Activated CD8-positive, alpha-beta T cell treated with anti-CD3 and anti-CD28 coated beads for 36 hours (primary cell): ENCODE measurements at regions not wholly inside any gene's neighbourhood (a gene's known extent, or its start where the extent isn't known, plus 50 kb on each side); places are given as distances from the start of the nearest gene placed in this dataset.

Source experiments
- ATAC-seq: fragments of 200-7000 bp; cut with Tn5 transposase; one replicate; pipeline ENCODE4 v1.10.0; 2021; ENCODE audit warnings: mild to moderate bottlenecking, moderate library complexity
- CTCF ChIA-PET: fragments of 350-600 bp; sonication (Branson Sonifier 250); formaldehyde crosslinking; loops from one replicate; lab custom pipeline; 2021; ENCODE audit warnings: antibody characterized with exemption; lab: Charles Lee
- POLR2A ChIA-PET: fragments of 350-600 bp; sonication (Branson Sonifier 250); formaldehyde crosslinking; loops from one replicate; lab custom pipeline; 2021; ENCODE audit warnings: antibody characterized with exemption; lab: Charles Lee
- DNase-seq: peaks from one replicate; pipeline ENCODE4 v3.0.0-alpha.2; 2020
- H3K27ac Mint-ChIP-seq: one replicate; pipeline ENCODE4 v1.8.0; 2021; ENCODE audit warnings: mild to moderate bottlenecking, mixed read lengths
- H3K27me3 Mint-ChIP-seq: one replicate; pipeline ENCODE4 v1.8.0; 2021; ENCODE audit warnings: mixed read lengths
- H3K36me3 Mint-ChIP-seq: one replicate; pipeline ENCODE4 v1.8.0; 2021; ENCODE audit warnings: low read depth, mixed read lengths
- H3K4me1 Mint-ChIP-seq: one replicate; pipeline ENCODE4 v1.8.0; 2021; ENCODE audit warnings: low read depth, mixed read lengths
- H3K4me3 Mint-ChIP-seq: one replicate; pipeline ENCODE4 v1.8.0; 2021; ENCODE audit warnings: mild to moderate bottlenecking, moderate library complexity, mixed read lengths
- H3K9me3 Mint-ChIP-seq: one replicate; pipeline ENCODE4 v1.8.0; 2021; ENCODE audit warnings: mixed read lengths
- intact Hi-C: fragments of 100-400 bp; cut with micrococcal nuclease; formaldehyde crosslinking; loops from one replicate; pipeline ENCODE4 v1.10.0; 2022
- TF ChIP-seq, protein P1 (sequence below): fragments of 200-600 bp; IDR thresholded peaks from one replicate; pipeline ENCODE4 v1.8.0; 2022; ENCODE audit warnings: antibody characterized with exemption, mild to moderate bottlenecking

DNA sequence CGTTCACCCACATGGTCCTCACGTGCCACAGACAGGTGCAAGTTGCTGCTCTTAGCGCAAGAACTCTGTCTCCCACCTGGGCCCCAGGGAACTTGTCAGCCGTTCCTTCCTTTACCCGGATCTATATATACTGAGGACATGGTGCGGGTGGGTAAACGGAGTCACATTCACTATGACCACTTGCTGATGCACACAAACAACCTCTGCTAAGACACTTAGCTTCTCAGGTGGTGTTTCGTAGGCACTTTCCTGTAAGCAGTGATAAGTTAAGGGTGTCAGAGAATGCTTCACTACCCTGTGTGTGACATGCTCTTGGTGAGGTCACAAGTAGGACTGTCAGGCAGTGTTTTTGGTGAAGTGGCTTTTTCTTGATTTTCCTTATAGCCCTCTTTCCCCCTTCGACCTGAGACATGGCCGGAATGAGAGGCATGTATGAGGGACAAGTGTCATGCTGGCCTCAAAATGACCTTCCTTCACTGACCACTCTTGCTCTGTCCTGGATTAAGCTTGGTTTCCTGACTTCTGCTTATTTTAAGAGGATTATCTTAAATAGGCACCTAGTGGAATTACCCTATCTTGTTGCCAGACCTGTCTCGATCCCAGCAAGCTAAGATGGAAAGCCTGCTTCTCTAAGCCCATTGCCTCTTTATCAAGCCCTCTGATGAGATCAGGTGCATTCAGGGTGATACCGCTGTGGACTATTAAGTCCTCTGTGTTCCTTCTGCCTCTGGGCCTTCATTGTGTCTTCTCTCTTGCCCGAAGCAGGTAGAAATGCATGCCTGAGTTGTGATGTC is 97.1 kb upstream of the CELF4 start:
- no peak overlapping the region for H3K27ac Mint-ChIP-seq
- ChIA-PET CTCF (no interaction called here), POLR2A (no interaction called here)
- TF ChIP-seq, protein P1, sequence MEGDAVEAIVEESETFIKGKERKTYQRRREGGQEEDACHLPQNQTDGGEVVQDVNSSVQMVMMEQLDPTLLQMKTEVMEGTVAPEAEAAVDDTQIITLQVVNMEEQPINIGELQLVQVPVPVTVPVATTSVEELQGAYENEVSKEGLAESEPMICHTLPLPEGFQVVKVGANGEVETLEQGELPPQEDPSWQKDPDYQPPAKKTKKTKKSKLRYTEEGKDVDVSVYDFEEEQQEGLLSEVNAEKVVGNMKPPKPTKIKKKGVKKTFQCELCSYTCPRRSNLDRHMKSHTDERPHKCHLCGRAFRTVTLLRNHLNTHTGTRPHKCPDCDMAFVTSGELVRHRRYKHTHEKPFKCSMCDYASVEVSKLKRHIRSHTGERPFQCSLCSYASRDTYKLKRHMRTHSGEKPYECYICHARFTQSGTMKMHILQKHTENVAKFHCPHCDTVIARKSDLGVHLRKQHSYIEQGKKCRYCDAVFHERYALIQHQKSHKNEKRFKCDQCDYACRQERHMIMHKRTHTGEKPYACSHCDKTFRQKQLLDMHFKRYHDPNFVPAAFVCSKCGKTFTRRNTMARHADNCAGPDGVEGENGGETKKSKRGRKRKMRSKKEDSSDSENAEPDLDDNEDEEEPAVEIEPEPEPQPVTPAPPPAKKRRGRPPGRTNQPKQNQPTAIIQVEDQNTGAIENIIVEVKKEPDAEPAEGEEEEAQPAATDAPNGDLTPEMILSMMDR, result no peak
- H3K36me3 Mint-ChIP-seq, result no peaks in the 10 kb centered on the region
- DNase-seq (no peak), ATAC-seq (no peak)
- no peaks in the 10 kb centered on the region for H3K4me1 Mint-ChIP-seq
- H3K9me3 Mint-ChIP-seq, result no peaks in the 10 kb centered on the region
- intact Hi-C loops, result no loop called here
- no peaks in the 10 kb centered on the region for H3K27me3 Mint-ChIP-seq
- H3K4me3 Mint-ChIP-seq, result no peak overlapping the region

DNA sequence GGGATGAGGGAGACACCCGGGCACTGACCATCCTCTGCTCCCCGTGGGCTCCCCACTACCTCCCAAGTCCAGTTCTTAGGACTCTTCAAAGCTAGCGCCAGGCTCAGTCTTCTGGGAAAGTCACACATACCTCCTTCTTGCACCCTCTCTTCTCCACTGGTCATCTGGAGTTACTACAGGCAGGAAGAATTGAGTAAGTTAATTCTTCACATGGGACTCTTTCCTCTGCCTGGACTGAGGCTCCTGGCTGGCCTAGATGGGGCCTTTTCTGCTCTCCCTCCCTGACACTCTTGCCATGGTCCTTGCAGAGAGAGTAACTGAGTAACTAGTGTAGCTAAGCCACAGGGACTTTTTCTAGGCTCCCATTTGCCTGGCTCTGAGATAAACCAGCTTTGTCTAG is 96.5 kb upstream of the CELF4 start:
- no peaks in the 10 kb centered on the region for H3K9me3 Mint-ChIP-seq
- DNase-seq (no peak), ATAC-seq (no peak)
- no peak overlapping the region for H3K27ac Mint-ChIP-seq
- intact Hi-C loops, result no loop called here
- TF ChIP-seq, protein P1, result no peak
- CTCF ChIA-PET, result no interaction called here
- no peaks in the 10 kb centered on the region for H3K4me1 Mint-ChIP-seq
- H3K27me3 Mint-ChIP-seq, result no peaks in the 10 kb centered on the region
- POLR2A ChIA-PET, result no interaction called here
- H3K4me3 Mint-ChIP-seq, result no peak overlapping the region
- H3K36me3 Mint-ChIP-seq, result no peaks in the 10 kb centered on the region

DNA sequence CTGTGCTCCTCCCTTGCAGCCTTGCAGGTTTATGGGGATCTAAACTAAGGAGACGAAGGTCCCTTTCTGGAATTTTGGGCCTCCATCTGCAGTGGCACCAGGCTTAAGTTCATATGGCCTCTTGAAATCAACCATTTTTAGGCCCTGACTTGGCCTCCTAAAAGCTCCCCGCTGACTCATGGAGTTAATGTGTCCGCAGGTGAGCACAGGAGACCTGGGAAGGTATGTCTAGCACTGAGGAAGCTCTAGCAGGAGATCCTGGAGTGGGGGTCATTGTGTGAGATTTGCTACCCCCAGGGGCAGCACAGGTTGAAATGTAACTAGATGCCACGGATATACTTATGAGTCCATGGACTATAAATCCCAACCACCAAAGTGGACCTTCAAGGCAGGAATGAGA is 95.9 kb upstream of the CELF4 start:
- ChIA-PET CTCF (no interaction called here), POLR2A (no interaction called here)
- no peak overlapping the region for H3K4me3 Mint-ChIP-seq
- TF ChIP-seq, protein P1, result no peak
- H3K9me3 Mint-ChIP-seq, result no peaks in the 10 kb centered on the region
- no peaks in the 10 kb centered on the region for H3K36me3 Mint-ChIP-seq
- no peak for ATAC-seq
- intact Hi-C loops, result no loop called here
- H3K27ac Mint-ChIP-seq, result no peak overlapping the region
- no peaks in the 10 kb centered on the region for H3K4me1 Mint-ChIP-seq
- no peaks in the 10 kb centered on the region for H3K27me3 Mint-ChIP-seq
- no peak for DNase-seq

DNA sequence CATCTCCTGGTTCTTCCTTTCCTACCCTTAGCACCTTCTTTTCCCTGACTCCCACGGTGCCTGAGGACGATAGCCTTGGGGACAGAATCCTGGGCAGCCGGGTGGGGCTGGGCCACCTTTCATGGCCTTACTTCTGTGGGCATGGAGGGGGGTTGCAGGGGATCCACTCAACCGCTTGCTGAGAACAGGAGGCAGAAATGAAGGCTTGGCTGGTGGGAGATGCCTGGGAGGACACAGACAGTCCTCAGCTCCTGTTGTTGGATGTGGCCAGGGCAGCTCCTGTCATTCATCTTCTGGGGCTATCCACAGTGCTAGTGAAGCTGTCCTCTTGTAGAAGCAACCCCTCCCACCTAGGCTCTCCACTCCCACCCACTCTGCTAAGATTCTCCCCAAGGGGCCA is 95.5 kb upstream of the CELF4 start:
- Mint-ChIP-seq H3K27ac (no peak overlapping the region), H3K27me3 (no peaks in the 10 kb centered on the region), H3K9me3 (no peaks in the 10 kb centered on the region), H3K4me1 (no peaks in the 10 kb centered on the region), H3K4me3 (no peak overlapping the region), H3K36me3 (no peaks in the 10 kb centered on the region)
- intact Hi-C loops, result no loop called here
- ATAC-seq (no peak), DNase-seq (no peak)
- ChIA-PET CTCF (no interaction called here), POLR2A (no interaction called here)
- TF ChIP-seq, protein P1, result no peak

DNA sequence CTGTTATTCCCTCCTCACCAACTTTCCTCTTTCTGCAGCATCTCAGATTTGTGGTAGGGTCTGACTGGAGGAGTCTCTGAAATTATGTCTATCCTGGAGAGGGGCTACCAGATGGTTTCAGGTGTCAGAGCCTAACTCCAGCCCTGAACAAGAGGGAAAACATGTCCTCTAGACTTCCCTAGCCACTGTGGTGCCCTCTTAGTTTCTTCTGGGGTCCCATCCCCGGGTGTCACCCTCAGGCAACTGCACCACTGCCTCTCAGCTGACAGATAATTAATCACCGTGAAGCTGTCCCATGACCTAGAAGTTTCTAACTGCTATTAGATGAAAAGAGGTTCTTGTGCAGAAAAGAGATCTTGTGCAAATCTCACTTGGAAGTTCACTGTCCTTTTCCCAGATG is 95.1 kb upstream of the CELF4 start:
- Mint-ChIP-seq H3K4me1 (no peaks in the 10 kb centered on the region), H3K36me3 (no peaks in the 10 kb centered on the region), H3K9me3 (no peaks in the 10 kb centered on the region), H3K4me3 (no peak overlapping the region), H3K27me3 (no peaks in the 10 kb centered on the region), H3K27ac (no peak overlapping the region)
- DNase-seq (no peak), ATAC-seq (no peak)
- TF ChIP-seq, protein P1, result no peak
- POLR2A ChIA-PET, result no interaction called here
- CTCF ChIA-PET, result no interaction called here
- intact Hi-C loops, result no loop called here
